OCI-LY3 (cell line): ENCODE measurements at regions not wholly inside any gene's neighbourhood (a gene's known extent, or its start where the extent isn't known, plus 50 kb on each side); places are given as distances from the start of the nearest gene placed in this dataset.

ENCODE experiments used
- CTCF ChIP-seq: fragments of 200-600, 300-600 bp; sonication (generic); IDR thresholded peaks from 2 replicates; pipeline ENCODE4 v1.5.1; 2014; ENCODE audit warnings: antibody characterized with exemption, low read length, low read depth
- EZH2phosphoT487 ChIP-seq: fragments of 200-600 bp; shearing (Covaris generic); IDR thresholded peaks from 2 replicates; pipeline ENCODE4 v1.6.1; 2018; ENCODE audit warnings: antibody characterized with exemption, mixed run types, low read depth

GRCh38 chr2:70396612-70397011 is 94.7 kb upstream of the FAM136A start:
- TF ChIP-seq CTCF (no peak), EZH2phosphoT487 (no peak)
